ENCODE measurements at regions not wholly inside any gene's neighbourhood (a gene's known extent, or its start where the extent isn't known, plus 50 kb on each side); places are given as distances from the start of the nearest gene placed in this dataset.

DNA sequence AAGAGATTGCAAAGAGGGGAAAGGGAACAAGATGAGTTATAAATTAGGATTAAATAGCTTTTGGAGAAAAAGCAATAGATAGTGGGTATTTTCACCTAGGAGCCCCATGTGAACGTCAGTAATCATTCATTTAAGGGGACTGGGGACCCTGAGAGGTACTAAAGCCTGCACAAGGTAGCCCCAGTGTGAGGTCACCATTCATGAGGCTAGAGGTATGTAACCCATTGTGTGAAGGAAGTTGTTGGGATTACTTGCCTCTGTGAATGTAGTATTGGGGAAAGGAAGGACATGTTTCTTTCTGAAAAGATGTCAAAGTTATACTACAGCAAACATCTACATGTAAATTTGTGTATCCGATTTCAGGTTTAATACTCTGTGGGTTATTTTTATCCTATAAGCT lies 276.8 kb downstream of the TBX15 start:
- TF ChIP-seq EP300 (IDR thresholded peaks at IDR 0.05) (no peak), POLR2A (IDR thresholded peaks at IDR 0.05) (no peak)
- TF ChIP-seq, protein P1, sequence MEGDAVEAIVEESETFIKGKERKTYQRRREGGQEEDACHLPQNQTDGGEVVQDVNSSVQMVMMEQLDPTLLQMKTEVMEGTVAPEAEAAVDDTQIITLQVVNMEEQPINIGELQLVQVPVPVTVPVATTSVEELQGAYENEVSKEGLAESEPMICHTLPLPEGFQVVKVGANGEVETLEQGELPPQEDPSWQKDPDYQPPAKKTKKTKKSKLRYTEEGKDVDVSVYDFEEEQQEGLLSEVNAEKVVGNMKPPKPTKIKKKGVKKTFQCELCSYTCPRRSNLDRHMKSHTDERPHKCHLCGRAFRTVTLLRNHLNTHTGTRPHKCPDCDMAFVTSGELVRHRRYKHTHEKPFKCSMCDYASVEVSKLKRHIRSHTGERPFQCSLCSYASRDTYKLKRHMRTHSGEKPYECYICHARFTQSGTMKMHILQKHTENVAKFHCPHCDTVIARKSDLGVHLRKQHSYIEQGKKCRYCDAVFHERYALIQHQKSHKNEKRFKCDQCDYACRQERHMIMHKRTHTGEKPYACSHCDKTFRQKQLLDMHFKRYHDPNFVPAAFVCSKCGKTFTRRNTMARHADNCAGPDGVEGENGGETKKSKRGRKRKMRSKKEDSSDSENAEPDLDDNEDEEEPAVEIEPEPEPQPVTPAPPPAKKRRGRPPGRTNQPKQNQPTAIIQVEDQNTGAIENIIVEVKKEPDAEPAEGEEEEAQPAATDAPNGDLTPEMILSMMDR (IDR thresholded peaks at IDR 0.05), result no peak

Data from sigmoid colon (tissue), 4 donors.